Endodermal cell (in vitro differentiated cells): ENCODE measurements at regions not wholly inside any gene's neighbourhood (a gene's known extent, or its start where the extent isn't known, plus 50 kb on each side); places are given as distances from the start of the nearest gene placed in this dataset.

Source experiments
- DNase-seq: peaks from one replicate; pipeline ENCODE4 v3.0.0-alpha.2; 2017
- H3K27ac ChIP-seq: 2 replicates; pipeline ENCODE4 v1.5.1; 2013; ENCODE audit warnings: mild to moderate bottlenecking, low read depth, low read length, moderate library complexity
- H3K27me3 ChIP-seq: 2 replicates; pipeline ENCODE4 v1.6.1; 2013; ENCODE audit warnings: mild to moderate bottlenecking, low read length, moderate library complexity; ENCODE audit not compliant: insufficient read depth, control insufficient read depth, poor library complexity, severe bottlenecking
- H3K36me3 ChIP-seq: 2 replicates; pipeline ENCODE4 v1.7.0; 2013; ENCODE audit warnings: mild to moderate bottlenecking, low read length, moderate library complexity; ENCODE audit not compliant: control insufficient read depth, insufficient read depth
- H3K4me1 ChIP-seq: one replicate; pipeline ENCODE4 v1.7.0; 2013; ENCODE audit warnings: low read length; ENCODE audit not compliant: control insufficient read depth, insufficient read depth
- H3K4me3 ChIP-seq: 2 replicates; pipeline ENCODE4 v1.5.1; 2013; ENCODE audit warnings: mild to moderate bottlenecking, low read length, moderate library complexity
- H3K9ac ChIP-seq: 2 replicates; pipeline ENCODE4 v1.6.1; 2013; ENCODE audit warnings: mild to moderate bottlenecking, low read length, moderate library complexity; ENCODE audit not compliant: poor library complexity, severe bottlenecking; ENCODE audit errors: extremely low read depth
- H3K9me3 ChIP-seq: 2 replicates; pipeline ENCODE4 v1.6.1; 2013; ENCODE audit warnings: mild to moderate bottlenecking, low read length, moderate library complexity; ENCODE audit not compliant: control insufficient read depth
- H3K27ac Mint-ChIP-seq: 2 replicates; pipeline ENCODE4 v1.8.0; 2020; ENCODE audit warnings: mixed read lengths
- H3K27me3 Mint-ChIP-seq: 2 replicates; pipeline ENCODE4 v1.8.0; 2021; ENCODE audit warnings: mild to moderate bottlenecking, mixed read lengths; ENCODE audit not compliant: insufficient read depth
- H3K36me3 Mint-ChIP-seq: 2 replicates; pipeline ENCODE4 v1.8.0; 2020; ENCODE audit warnings: low read depth, mixed read lengths
- H3K4me1 Mint-ChIP-seq: 2 replicates; pipeline ENCODE4 v1.8.0; 2020; ENCODE audit warnings: mixed read lengths
- H3K4me3 Mint-ChIP-seq: 2 replicates; pipeline ENCODE4 v1.8.0; 2020; ENCODE audit warnings: mild to moderate bottlenecking, moderate library complexity, mixed read lengths
- H3K9me3 Mint-ChIP-seq: 2 replicates; pipeline ENCODE4 v1.8.0; 2020; ENCODE audit warnings: mild to moderate bottlenecking, mixed read lengths
- WGBS, 2 experiments: methylation state at CpG; one replicate each; pipeline versions ENCODE4 v1.1.5 to v1.1.7; 2013; ENCODE audit warnings: missing lambda C conversion rate in 2 of 2, mixed read lengths in 1 of 2; ENCODE audit not compliant: insufficient coverage in 1 of 2, insufficient read length in 1 of 2; 5-methylcytosine and 5-hydroxymethylcytosine counted together
- TF ChIP-seq, protein P1 (sequence below): fragments of 200-600 bp; sonication (generic); conservative IDR thresholded peaks from 2 replicates; pipeline ENCODE4 v1.5.0; 2021; ENCODE audit warnings: antibody characterized with exemption, mild to moderate bottlenecking

GRCh38 chr7:32262315-32262714 is 192.1 kb upstream of the PDE1C start:
- H3K4me1 Mint-ChIP-seq: no peaks in the 10 kb centered on the region
- DNase-seq: no peak
- no peak overlapping the region for H3K27ac Mint-ChIP-seq
- 87 to 91% methylated on average over 2 to 4 of the region's 4 CpGs for WGBS, 2 experiments
- Histone ChIP-seq H3K9ac (no peak overlapping the region), H3K27me3 (no peaks in the 10 kb centered on the region), H3K27ac (no peak overlapping the region), H3K4me1 (no peaks in the 10 kb centered on the region), H3K4me3 (no peak overlapping the region), H3K9me3 (no peaks in the 10 kb centered on the region), H3K36me3 (no peaks in the 10 kb centered on the region)
- TF ChIP-seq, protein P1, sequence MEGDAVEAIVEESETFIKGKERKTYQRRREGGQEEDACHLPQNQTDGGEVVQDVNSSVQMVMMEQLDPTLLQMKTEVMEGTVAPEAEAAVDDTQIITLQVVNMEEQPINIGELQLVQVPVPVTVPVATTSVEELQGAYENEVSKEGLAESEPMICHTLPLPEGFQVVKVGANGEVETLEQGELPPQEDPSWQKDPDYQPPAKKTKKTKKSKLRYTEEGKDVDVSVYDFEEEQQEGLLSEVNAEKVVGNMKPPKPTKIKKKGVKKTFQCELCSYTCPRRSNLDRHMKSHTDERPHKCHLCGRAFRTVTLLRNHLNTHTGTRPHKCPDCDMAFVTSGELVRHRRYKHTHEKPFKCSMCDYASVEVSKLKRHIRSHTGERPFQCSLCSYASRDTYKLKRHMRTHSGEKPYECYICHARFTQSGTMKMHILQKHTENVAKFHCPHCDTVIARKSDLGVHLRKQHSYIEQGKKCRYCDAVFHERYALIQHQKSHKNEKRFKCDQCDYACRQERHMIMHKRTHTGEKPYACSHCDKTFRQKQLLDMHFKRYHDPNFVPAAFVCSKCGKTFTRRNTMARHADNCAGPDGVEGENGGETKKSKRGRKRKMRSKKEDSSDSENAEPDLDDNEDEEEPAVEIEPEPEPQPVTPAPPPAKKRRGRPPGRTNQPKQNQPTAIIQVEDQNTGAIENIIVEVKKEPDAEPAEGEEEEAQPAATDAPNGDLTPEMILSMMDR: no peak
- peaks cover 2% of the 10 kb centered on the region for H3K27me3 Mint-ChIP-seq
- no peak overlapping the region for H3K4me3 Mint-ChIP-seq
- no peaks in the 10 kb centered on the region for H3K36me3 Mint-ChIP-seq
- no peaks in the 10 kb centered on the region for H3K9me3 Mint-ChIP-seq

- Mint-ChIP-seq H3K4me3 (no peak overlapping the region), H3K4me1 (no peaks in the 10 kb centered on the region)
- H3K4me3 ChIP-seq: no peak overlapping the region
These were observed 189.9 kb upstream of the PDE1C start for GRCh38 chr7:32259931-32260596.

DNA sequence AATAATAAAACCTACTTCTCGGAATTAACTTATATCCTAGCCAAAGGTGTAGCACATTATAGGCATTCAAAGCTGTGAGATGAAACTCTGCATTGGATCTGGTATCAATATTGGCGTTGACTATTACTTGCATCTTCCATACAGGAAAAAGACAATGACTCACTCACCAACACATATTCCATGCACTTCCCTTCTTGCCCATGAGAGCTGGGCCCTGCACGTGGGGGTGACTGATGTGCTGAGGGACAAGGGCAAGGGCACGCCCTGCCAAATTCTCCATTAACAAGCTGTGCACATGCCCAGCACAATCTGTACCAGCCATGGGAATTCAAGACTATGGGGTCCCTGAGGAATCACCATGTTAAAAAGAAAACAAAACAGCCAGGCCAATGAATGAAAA is 188.1 kb upstream of the PDE1C start:
- Histone ChIP-seq H3K4me3 (no peak overlapping the region), H3K9ac (no peak overlapping the region), H3K4me1 (no peaks in the 10 kb centered on the region), H3K36me3 (no peaks in the 10 kb centered on the region), H3K27me3 (no peaks in the 10 kb centered on the region), H3K27ac (no peak overlapping the region), H3K9me3 (no peaks in the 10 kb centered on the region)
- 33 to 92% methylated on average over 1 to 4 of the region's 4 CpGs for WGBS, 2 experiments
- Mint-ChIP-seq H3K36me3 (no peaks in the 10 kb centered on the region), H3K27me3 (no peaks in the 10 kb centered on the region), H3K4me3 (no peak overlapping the region), H3K9me3 (no peaks in the 10 kb centered on the region), H3K4me1 (no peaks in the 10 kb centered on the region), H3K27ac (no peak overlapping the region)
- DNase-seq: no peak
- TF ChIP-seq, protein P1: no peak

More at GRCh38 chr7:32259931-32260596, 189.9 kb upstream of the PDE1C start:
- H3K36me3 ChIP-seq: no peaks in the 10 kb centered on the region
- H3K36me3 Mint-ChIP-seq: no peaks in the 10 kb centered on the region
- H3K27ac Mint-ChIP-seq: no peak overlapping the region
- H3K27ac ChIP-seq: no peak overlapping the region
- TF ChIP-seq, protein P1: no peak
- no peaks in the 10 kb centered on the region for H3K9me3 ChIP-seq
- H3K4me1 ChIP-seq: no peaks in the 10 kb centered on the region
- no peaks in the 10 kb centered on the region for H3K27me3 ChIP-seq
- H3K27me3 Mint-ChIP-seq: no peaks in the 10 kb centered on the region
- 89 to 90% methylated on average over 9 to 12 of the region's 12 CpGs for WGBS, 2 experiments
- DNase-seq: no peak
- no peak overlapping the region for H3K9ac ChIP-seq
- H3K9me3 Mint-ChIP-seq: no peaks in the 10 kb centered on the region
